Esophagus squamous epithelium (tissue), 4 donors: ENCODE measurements at regions not wholly inside any gene's neighbourhood (a gene's known extent, or its start where the extent isn't known, plus 50 kb on each side); places are given as distances from the start of the nearest gene placed in this dataset.

Source experiments
- CTCF ChIP-seq, 6 experiments: fragments of 450-650 bp in 4 of 6; fragments of 200-600 bp in 2 of 6; sonication (generic) in 2 of 6; IDR thresholded peaks; one replicate each; pipeline ENCODE4 v1.5.1; 2016 to 2019; ENCODE audit warnings: antibody characterized with exemption in 6 of 6, mild to moderate bottlenecking in 4 of 6, moderate library complexity in 4 of 6
- POLR2A ChIP-seq, 4 donors: fragments of 450-650 bp; IDR thresholded peaks; one replicate each; pipeline ENCODE4 v1.6.1; 2017; ENCODE audit warnings: antibody characterized with exemption in 4 of 4, mild to moderate bottlenecking in 4 of 4, moderate library complexity in 3 of 4

DNA sequence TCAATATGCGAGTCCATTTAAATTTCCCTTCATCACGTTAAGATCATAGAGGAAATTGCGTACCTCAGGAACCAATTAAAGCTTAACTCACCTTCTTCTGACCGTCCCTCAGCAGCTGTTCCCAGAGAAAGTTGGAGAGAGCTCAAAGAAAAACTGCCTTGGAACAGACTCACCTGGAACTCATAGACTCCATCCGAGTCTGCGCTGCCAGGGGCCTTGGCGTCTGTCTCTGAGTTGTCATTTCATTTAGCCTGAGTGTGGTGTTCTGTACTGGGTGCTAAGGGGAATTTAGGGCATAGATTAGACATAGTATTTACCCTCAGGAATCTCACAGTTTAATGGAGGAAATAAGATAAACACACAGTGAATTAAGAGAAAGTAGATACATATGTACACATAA lies 892.7 kb downstream of the TLE1 start:
- TF ChIP-seq CTCF (IDR thresholded peaks at IDR 0.05) (no peak), POLR2A (IDR thresholded peaks at IDR 0.05) (no peak)
